ENCODE measurements at regions not wholly inside any gene's neighbourhood (a gene's known extent, or its start where the extent isn't known, plus 50 kb on each side); places are given as distances from the start of the nearest gene placed in this dataset.

DNA sequence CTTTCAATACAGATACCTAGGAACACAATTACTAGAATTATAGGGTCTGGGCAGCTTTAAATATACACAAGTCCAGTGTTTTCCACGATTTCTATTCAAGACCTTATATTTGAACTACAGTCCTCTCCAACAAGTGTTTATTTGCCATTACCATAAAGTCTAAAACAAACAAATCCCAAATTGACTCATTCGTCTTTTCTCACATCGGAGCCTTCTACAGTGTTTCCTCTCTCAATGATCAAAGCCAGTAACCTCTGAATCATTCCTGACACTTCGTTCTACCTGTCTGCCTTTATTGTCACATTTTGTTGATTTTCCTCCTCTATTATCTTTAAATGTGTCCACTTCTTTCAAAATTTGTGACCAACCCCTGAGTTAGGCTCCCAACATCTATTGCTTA is 1356.5 kb upstream of the SLC10A2 start:
- Histone ChIP-seq H3K9me3 (ENCODE audit: low read depth) (no peaks in the 10 kb centered on the region), H3K27ac (no peak overlapping the region), H3K9me2 (ENCODE audit: insufficient read depth) (no peaks in the 10 kb centered on the region), H3K79me2 (ENCODE audit: insufficient read depth) (no peaks in the 10 kb centered on the region), H3K36me3 (ENCODE audit: low read depth) (no peaks in the 10 kb centered on the region), H3K4me2 (ENCODE audit: unreplicated experiment) (no peak overlapping the region), H3F3A (ENCODE audit: insufficient read depth) (no peaks in the 10 kb centered on the region), H3K4me1 (ENCODE audit: insufficient read depth) (no peaks in the 10 kb centered on the region), H3K4me3 (no peak overlapping the region), H3K27me3 (replicated peaks; ENCODE audit: insufficient read depth) (no peaks in the 10 kb centered on the region), H4K20me1 (ENCODE audit: insufficient read depth) (no peaks in the 10 kb centered on the region), H2AFZ (no peak overlapping the region), H3K9ac (no peak overlapping the region)
- no peak for DNase-seq
- in situ Hi-C loops (cut with MboI): no loop called here
- WGBS, 2 experiments (ENCODE audit: low coverage in 1 of 2, low lambda C conversion rate in 2 of 2, missing lambda C conversion rate in 2 of 2): 22 to 24% methylated on average over 4 of the region's 4 CpGs
- TF ChIP-seq EZH2phosphoT487 (IDR thresholded peaks at IDR 0.05; ENCODE audit: insufficient read depth, low read depth) (no peak), EZH2 (IDR thresholded peaks at IDR 0.05; ENCODE audit: insufficient read depth, poor library complexity, severe bottlenecking) (no peak)

DNA sequence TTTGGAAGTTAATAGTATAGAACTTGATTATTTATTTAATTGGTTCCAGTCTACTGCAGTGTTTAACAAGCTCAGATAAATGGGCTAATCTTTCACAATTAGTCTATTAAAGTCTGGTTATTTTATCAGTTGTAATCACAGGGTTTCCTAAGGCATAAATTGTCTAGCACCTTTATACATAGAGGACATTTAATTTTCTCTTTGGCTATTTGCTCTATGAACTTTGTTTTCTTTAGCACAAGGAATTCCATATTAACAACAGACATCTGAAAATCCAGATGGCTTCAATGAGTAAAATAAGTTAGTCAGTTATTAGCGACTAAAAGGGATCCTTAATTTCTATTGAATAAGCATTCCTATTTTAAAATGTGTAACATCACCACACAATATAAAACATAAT is 1350.8 kb upstream of the SLC10A2 start:
- TF ChIP-seq EZH2phosphoT487 (IDR thresholded peaks at IDR 0.05; ENCODE audit: insufficient read depth, low read depth) (no peak), EZH2 (IDR thresholded peaks at IDR 0.05; ENCODE audit: insufficient read depth, poor library complexity, severe bottlenecking) (no peak)
- no peaks in the 10 kb centered on the region for H3K9me3 ChIP-seq (ENCODE audit: low read depth)
- in situ Hi-C loops (cut with MboI): no loop called here
- H3K4me2 ChIP-seq (ENCODE audit: unreplicated experiment): no peak overlapping the region
- no peaks in the 10 kb centered on the region for H3K9me2 ChIP-seq (ENCODE audit: insufficient read depth)
- H3K9ac ChIP-seq: no peak overlapping the region
- no peaks in the 10 kb centered on the region for H3K27me3 ChIP-seq (replicated peaks; ENCODE audit: insufficient read depth)
- H3K4me1 ChIP-seq (ENCODE audit: insufficient read depth): no peaks in the 10 kb centered on the region
- no peaks in the 10 kb centered on the region for H3F3A ChIP-seq (ENCODE audit: insufficient read depth)
- no peaks in the 10 kb centered on the region for H4K20me1 ChIP-seq (ENCODE audit: insufficient read depth)
- WGBS, 2 experiments (ENCODE audit: low coverage in 1 of 2, low lambda C conversion rate in 2 of 2, missing lambda C conversion rate in 2 of 2): 44 to 48% methylated on average over 1 of the region's 1 CpG
- DNase-seq: no peak
- H3K79me2 ChIP-seq (ENCODE audit: insufficient read depth): no peaks in the 10 kb centered on the region
- no peak overlapping the region for H3K4me3 ChIP-seq
- no peak overlapping the region for H3K27ac ChIP-seq
- H2AFZ ChIP-seq: no peak overlapping the region
- H3K36me3 ChIP-seq (ENCODE audit: low read depth): no peaks in the 10 kb centered on the region

- no peaks in the 10 kb centered on the region for H3K4me1 ChIP-seq (ENCODE audit: insufficient read depth)
- no peaks in the 10 kb centered on the region for H3K79me2 ChIP-seq (ENCODE audit: insufficient read depth)
- TF ChIP-seq EZH2phosphoT487 (IDR thresholded peaks at IDR 0.05; ENCODE audit: insufficient read depth, low read depth): no peak
- no peak for TF ChIP-seq EZH2 (IDR thresholded peaks at IDR 0.05; ENCODE audit: insufficient read depth, poor library complexity, severe bottlenecking)
- H3K36me3 ChIP-seq (ENCODE audit: low read depth): no peaks in the 10 kb centered on the region
- no peak overlapping the region for H3K27ac ChIP-seq
- no peaks in the 10 kb centered on the region for H3K9me2 ChIP-seq (ENCODE audit: insufficient read depth)
- H4K20me1 ChIP-seq (ENCODE audit: insufficient read depth): no peaks in the 10 kb centered on the region
- no peaks in the 10 kb centered on the region for H3K27me3 ChIP-seq (replicated peaks; ENCODE audit: insufficient read depth)
- H2AFZ ChIP-seq: no peak overlapping the region
- no peak overlapping the region for H3K4me3 ChIP-seq
- no peaks in the 10 kb centered on the region for H3K9me3 ChIP-seq (ENCODE audit: low read depth)
- no peak overlapping the region for H3K4me2 ChIP-seq (ENCODE audit: unreplicated experiment)
- in situ Hi-C loops (cut with MboI): no loop called here
- no peak overlapping the region for H3K9ac ChIP-seq
- 15 to 17% methylated on average over 4 of the region's 4 CpGs for WGBS, 2 experiments (ENCODE audit: low coverage in 1 of 2, low lambda C conversion rate in 2 of 2, missing lambda C conversion rate in 2 of 2)
- H3F3A ChIP-seq (ENCODE audit: insufficient read depth): no peaks in the 10 kb centered on the region
- no peak for DNase-seq
Observed at GRCh38 chr13:104414771-104415170, 1348.6 kb upstream of the SLC10A2 start.

GRCh38 chr13:104414181-104414580 is 1348.0 kb upstream of the SLC10A2 start:
- Histone ChIP-seq H3K27me3 (replicated peaks; ENCODE audit: insufficient read depth) (no peaks in the 10 kb centered on the region), H3K9ac (no peak overlapping the region), H3K9me2 (ENCODE audit: insufficient read depth) (no peaks in the 10 kb centered on the region), H4K20me1 (ENCODE audit: insufficient read depth) (no peaks in the 10 kb centered on the region), H3K27ac (no peak overlapping the region), H2AFZ (no peak overlapping the region), H3K9me3 (ENCODE audit: low read depth) (no peaks in the 10 kb centered on the region), H3K4me2 (ENCODE audit: unreplicated experiment) (no peak overlapping the region), H3K79me2 (ENCODE audit: insufficient read depth) (no peaks in the 10 kb centered on the region), H3K4me1 (ENCODE audit: insufficient read depth) (no peaks in the 10 kb centered on the region), H3K36me3 (ENCODE audit: low read depth) (no peaks in the 10 kb centered on the region), H3F3A (ENCODE audit: insufficient read depth) (no peaks in the 10 kb centered on the region), H3K4me3 (no peak overlapping the region)
- DNase-seq: no peak
- in situ Hi-C loops (cut with MboI): no loop called here
- TF ChIP-seq EZH2 (IDR thresholded peaks at IDR 0.05; ENCODE audit: insufficient read depth, poor library complexity, severe bottlenecking): no peak
- TF ChIP-seq EZH2phosphoT487 (IDR thresholded peaks at IDR 0.05; ENCODE audit: insufficient read depth, low read depth): no peak
- 27 to 61% methylated on average over 2 of the region's 2 CpGs for WGBS, 2 experiments (ENCODE audit: low coverage in 1 of 2, low lambda C conversion rate in 2 of 2, missing lambda C conversion rate in 2 of 2)

DNA sequence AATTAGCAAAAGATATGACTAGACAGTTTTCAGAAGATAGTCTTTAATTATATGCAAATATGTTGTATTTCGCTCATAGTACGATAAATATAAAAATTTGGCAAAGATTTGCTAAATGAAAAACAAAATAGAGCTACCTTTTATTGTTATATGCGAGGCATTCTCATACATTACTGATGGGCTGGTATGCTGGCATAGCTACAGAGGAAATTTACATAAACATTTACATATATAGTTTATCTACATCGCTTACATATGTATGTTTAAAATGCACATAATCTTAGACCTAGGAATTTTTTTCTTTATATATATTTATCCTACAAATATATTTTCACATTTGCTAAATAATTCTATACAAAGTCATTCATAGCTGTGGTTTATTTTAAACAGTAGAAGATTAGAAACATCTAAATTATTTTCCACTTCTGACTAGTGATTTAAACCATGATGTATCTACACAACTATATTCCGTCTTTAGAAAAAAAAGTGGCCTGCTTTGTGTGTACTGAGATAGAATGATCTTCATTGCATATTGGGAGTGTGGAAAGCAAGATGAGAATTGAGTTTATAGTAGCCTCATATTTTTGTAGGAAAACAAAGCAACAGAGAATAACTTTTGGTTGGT is 1345.0 kb upstream of the SLC10A2 start:
- no peak overlapping the region for H3K27ac ChIP-seq
- H4K20me1 ChIP-seq (ENCODE audit: insufficient read depth): no peaks in the 10 kb centered on the region
- TF ChIP-seq EZH2phosphoT487 (IDR thresholded peaks at IDR 0.05; ENCODE audit: insufficient read depth, low read depth) (no peak), EZH2 (IDR thresholded peaks at IDR 0.05; ENCODE audit: insufficient read depth, poor library complexity, severe bottlenecking) (no peak)
- no peak overlapping the region for H3K9ac ChIP-seq
- H3K4me3 ChIP-seq: no peak overlapping the region
- H3K4me2 ChIP-seq (ENCODE audit: unreplicated experiment): no peak overlapping the region
- no peaks in the 10 kb centered on the region for H3K27me3 ChIP-seq (replicated peaks; ENCODE audit: insufficient read depth)
- in situ Hi-C loops (cut with MboI): no loop called here
- H2AFZ ChIP-seq: no peak overlapping the region
- WGBS, 2 experiments (ENCODE audit: low coverage in 1 of 2, low lambda C conversion rate in 2 of 2, missing lambda C conversion rate in 2 of 2): 21 to 26% methylated on average over 5 of the region's 5 CpGs
- H3K4me1 ChIP-seq (ENCODE audit: insufficient read depth): no peaks in the 10 kb centered on the region
- H3K36me3 ChIP-seq (ENCODE audit: low read depth): no peaks in the 10 kb centered on the region
- H3K79me2 ChIP-seq (ENCODE audit: insufficient read depth): no peaks in the 10 kb centered on the region
- H3F3A ChIP-seq (ENCODE audit: insufficient read depth): no peaks in the 10 kb centered on the region
- no peak for DNase-seq
- no peaks in the 10 kb centered on the region for H3K9me2 ChIP-seq (ENCODE audit: insufficient read depth)
- no peaks in the 10 kb centered on the region for H3K9me3 ChIP-seq (ENCODE audit: low read depth)
